Activated CD4-positive, alpha-beta T cell treated with anti-CD3 and anti-CD28 coated beads, Interleukin-2, amount 50 U/mL, for 1 hour (primary cell): ENCODE measurements at regions not wholly inside any gene's neighbourhood (a gene's known extent, or its start where the extent isn't known, plus 50 kb on each side); places are given as distances from the start of the nearest gene placed in this dataset.

Experiments used
- DNase-seq: peaks from one replicate; pipeline ENCODE4 v3.0.0-alpha.2; 2020

GRCh38 chr7:47145186-47145725 lies 436.7 kb downstream of the TNS3 start:
- no peak for DNase-seq

- DNase-seq = no peak
Observed at GRCh38 chr7:47143339-47143738, 438.6 kb downstream of the TNS3 start.

- DNase-seq = no peak
Observed at GRCh38 chr7:47142867-47143175, 439.1 kb downstream of the TNS3 start.

DNA sequence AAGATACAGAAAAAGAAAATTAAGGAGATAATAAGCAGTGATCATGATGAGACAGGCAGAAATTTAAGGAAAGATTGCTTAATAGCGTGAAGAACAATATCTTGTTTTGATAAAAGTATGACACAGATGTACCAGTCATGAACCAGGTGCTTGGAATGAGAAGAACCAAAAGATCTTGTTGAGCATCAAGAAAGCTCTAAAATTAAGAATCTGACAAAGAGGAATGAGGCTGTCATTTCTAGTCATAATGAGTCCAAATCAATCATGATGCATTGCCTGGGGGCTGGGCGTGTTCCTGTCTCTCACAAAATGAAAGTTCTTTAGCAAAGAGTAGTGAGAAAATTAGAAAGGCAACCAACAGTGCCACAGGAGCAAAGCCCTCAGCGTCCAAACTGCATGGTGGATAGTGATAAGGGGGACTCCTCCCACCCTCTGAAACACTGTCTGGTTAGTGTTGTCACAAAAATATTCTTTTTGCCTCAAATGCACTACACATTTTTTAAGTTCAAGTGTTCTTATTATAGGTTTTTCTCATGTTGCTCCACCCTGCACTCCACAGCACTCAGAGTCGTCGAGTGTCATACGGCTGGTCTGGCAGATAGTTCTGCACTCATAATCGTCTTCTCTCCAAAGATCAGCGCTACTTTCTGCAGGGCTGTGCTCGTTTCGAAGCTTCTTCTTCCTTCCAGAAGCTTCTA lies 439.6 kb downstream of the TNS3 start:
- DNase-seq = no peak

- no peak for DNase-seq
Observed at GRCh38 chr7:47132471-47132870, 449.4 kb downstream of the TNS3 start.

GRCh38 chr7:47128700-47129099 lies 453.2 kb downstream of the TNS3 start:
- DNase-seq = no peak

- DNase-seq = no peak
Observed at GRCh38 chr7:47125529-47125928, 456.4 kb downstream of the TNS3 start.

DNA sequence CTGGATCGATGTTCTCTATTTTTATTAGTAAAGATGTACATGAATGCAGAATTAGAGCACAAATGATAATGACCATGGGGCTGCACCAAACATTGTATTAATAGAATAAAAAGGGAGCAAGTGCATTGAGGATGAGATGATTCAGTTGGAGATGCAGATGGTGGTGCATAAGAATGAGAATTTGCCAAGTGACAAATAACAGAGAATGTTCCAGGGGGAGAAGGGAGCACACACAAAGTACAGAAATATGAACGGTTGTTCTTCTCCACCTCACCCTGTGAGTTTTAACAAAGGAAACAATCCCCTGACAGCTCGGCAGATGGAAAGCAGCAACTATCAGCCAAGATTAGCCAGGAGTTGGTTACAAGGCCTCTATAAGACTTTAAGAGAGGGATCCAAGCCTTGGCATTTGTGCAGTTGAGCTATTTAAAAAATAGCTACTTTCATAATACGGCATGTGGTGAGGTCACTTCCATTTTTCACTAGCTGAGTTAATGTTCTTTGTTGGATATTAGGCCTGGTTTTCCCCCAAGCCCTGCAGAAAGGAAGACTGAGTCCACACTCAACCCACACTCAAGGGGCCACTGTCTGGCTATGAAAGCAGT lies 462.5 kb downstream of the TNS3 start:
- no peak for DNase-seq

- no peak for DNase-seq
Observed at GRCh38 chr7:47104206-47104549, 477.7 kb downstream of the TNS3 start.

DNA sequence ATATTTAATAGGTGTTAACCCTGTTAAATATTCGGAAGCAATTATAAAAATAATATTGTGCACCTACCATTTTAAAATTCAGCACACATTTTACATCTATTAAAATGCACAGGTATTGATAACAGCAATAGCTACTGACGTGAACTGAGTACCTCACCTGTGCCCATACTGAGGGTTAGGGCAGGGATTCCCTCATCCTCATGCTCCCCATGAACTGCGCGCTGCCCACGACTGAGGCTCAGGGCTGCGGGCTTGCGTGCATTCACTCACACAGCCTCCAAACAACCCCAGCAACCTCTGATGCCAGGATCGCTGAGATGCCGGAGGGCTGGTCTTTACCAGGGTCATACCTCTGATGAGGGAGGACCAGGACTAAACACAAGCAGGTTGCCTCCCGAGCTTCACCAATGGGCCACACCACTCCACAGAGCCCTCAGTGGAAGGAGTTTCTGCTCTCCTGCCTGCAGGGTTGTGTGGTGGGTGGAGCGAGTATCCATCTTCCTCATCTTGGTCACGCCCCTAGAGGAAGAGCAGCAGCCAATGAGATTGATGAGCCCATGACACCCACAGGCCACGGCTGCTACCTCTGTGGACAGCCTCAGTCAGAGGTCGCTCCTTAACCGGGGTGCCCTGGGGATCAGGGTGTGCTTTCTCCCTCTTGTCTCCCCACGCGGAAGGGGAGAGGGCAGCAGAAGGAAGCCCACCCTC lies 478.3 kb downstream of the TNS3 start:
- DNase-seq = no peak

DNA sequence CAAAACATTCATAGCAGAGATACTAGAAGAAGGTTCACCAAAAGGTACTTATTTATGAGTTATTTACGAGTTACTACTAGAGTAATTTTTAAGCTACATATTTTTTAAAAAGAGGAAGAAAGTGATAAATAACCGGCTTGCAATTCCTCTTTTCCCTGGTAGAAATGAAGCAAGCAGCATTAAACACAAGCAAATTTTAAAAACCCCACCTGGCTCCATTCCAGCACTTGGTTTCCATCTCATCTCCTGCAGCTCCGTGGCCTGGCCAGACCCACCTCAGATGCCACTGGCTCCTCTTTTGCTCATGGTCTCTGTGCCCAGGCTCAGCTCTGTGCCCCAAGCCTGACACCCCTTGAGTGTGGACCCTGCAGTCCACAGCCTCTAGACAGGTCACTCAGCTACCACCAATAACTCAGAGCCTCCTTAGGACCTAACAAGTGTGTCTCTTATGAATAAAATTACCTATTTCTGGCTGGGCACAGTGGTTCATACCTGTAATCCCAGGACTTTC lies 479.5 kb downstream of the TNS3 start:
- DNase-seq = no peak

DNA sequence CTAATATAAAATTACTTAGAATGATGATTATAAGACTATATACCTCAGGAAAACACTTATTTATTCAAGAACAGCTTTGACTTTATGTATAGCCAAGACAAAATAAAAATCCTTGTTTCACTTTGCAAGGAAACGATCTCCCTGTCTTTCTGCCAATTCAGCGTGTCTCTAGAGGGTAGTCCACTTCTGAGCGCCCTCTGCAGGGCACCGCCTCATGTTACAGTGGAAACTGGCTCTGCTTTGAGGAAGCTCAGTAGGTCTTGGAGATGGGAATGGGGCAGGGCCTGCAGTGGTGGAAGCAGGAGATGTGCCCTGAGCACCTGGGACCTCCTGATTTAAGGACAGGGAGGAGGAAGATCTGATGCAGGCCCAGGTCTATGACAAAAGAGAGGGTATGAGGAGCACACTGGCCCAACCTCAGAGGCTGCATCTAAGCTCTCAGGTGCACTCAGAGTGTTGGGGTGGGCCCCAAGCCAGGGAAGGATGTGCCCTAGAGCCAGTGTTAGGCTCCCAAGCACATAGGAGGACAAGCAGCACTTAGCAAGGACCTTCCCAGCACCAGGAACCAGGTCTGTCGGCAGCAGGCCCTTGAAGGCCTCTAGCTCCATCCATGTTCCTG lies 481.0 kb downstream of the TNS3 start:
- DNase-seq = no peak

GRCh38 chr7:47100148-47100816 lies 481.6 kb downstream of the TNS3 start:
- DNase-seq = no peak

GRCh38 chr7:47097431-47097830 lies 484.5 kb downstream of the TNS3 start:
- DNase-seq = no peak

- no peak for DNase-seq
Observed at GRCh38 chr7:47095946-47096345, 486.0 kb downstream of the TNS3 start.

DNA sequence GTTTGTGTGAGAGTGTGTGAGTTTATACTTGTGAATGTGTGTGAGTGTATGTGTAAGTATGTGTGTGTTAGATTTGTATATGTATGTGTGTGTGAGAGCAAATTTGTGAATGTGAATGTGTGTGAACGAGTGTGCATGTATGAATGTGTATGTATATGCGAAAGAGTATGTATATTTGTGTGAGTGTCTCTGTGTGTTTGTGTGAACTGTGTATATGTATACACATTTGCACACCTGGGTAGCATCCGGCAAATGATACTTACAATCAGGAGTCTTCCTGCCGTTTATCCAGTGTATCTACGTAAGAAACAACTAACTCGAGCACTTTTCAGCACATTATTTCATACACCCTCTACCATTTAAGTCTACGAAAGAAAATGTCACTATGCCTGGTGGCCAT lies 487.4 kb downstream of the TNS3 start:
- no peak for DNase-seq

DNA sequence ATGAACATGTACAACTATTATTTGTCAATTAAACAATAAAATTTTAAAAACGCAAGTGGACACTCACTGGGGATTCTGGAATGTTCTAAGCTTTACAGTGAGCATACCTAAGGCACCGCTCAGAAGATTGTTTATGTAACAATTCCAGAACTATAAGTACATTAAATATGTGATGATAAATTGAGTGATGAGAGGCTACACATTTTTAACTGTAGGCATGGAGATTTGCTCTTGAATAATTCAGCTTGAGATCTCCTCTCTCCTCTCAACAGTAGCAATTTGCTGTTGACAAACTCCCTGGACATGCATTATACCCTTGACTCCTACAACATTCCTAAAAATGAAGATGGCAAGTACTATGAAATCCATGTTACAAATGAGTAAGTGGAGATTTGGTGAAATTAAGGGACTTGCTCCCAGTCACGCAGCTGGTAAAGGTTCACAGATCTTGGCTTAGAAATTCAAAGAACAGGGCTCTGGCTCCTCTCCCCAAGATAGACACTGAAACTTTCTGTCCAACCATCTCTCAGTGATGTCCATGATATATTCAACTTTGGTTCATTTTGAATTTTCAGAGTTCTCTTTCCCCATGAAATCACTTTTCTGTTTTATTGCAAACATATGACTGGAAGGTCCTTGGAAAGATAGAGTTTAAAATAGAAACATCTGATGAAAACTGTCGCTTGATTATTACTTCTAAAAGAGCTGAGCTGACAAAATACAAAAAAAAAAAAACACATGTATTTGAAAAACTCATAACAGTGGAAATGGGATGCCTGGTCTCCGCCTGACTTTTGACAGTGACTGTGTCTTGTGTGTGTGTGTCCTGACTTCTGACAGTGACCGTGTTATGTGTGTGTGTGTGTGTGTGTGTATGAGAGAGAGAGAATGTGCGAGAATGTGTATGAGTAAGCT lies 488.3 kb downstream of the TNS3 start:
- DNase-seq = no peak

DNA sequence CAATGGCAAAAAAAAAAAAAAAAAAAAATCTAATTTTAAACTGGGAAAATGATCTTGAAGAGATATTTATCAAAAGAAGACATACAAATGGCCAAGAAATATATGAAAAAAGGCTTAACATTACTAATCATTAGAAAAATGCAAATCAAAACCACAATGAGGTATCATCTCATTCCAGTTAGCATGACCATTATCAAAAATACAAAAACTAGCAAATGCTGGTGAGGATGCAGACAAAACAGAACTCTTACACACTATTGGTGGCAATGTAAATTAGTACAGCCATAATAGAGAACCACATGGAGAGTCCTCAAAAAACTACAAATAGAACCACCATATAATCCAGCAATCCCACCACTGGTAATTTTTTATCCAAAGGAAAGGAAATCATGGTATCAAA lies 489.6 kb downstream of the TNS3 start:
- no peak for DNase-seq

GRCh38 chr7:47091141-47091540 lies 490.8 kb downstream of the TNS3 start:
- no peak for DNase-seq

DNA sequence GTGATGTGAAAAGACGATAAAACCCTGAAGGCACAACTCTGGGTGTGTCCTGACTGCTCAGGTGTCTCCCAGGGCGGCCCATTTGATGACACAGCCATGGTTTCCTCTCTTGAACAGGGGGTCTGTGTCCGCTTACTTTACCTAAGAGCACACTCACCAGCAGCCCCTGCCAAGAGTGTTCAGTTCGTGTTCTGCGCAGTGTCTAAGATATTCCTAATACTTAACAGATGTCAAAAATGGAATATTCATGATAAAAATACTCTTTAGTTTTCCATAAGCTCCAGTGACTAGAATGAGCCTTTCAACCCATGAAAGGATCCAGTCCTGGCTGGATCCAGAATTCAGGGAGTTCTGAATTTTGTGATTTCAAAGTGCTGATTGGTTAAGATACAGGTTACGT lies 492.4 kb downstream of the TNS3 start:
- no peak for DNase-seq

GRCh38 chr7:47089068-47089417 lies 492.9 kb downstream of the TNS3 start:
- no peak for DNase-seq
